ENCODE measurements at regions not wholly inside any gene's neighbourhood (a gene's known extent, or its start where the extent isn't known, plus 50 kb on each side); places are given as distances from the start of the nearest gene placed in this dataset.

GRCh38 chr13:89066868-89067466 lies 1395.8 kb downstream of the SLITRK5 start:
- Histone ChIP-seq H3K9ac (ENCODE audit: low read depth, low read length) (no peak overlapping the region), H4K8ac (ENCODE audit: low read depth in 2 of 2, low read length in 2 of 2) (no peak overlapping the region), H3K9me3 (ENCODE audit: control insufficient read depth, insufficient read depth, low read length) (peaks cover 3% of the 10 kb centered on the region; the same call in 1 of the 2 replicates), H3K79me1 (ENCODE audit: low read depth in 1 of 2, low read length in 2 of 2) (no peaks in the 10 kb centered on the region), H3K4me1 (ENCODE audit: control insufficient read depth, insufficient read depth, low read length) (no peaks in the 10 kb centered on the region), H4K20me1 (ENCODE audit: insufficient read depth, low read length) (no peaks in the 10 kb centered on the region), H3K4me2 (ENCODE audit: low read depth, low read length) (no peak overlapping the region), H3K36me3 (ENCODE audit: control insufficient read depth, insufficient read depth, low read length) (no peaks in the 10 kb centered on the region), H2BK20ac (ENCODE audit: low read depth, low read length) (no peak overlapping the region), H3K56ac (ENCODE audit: extremely low read depth, insufficient read depth, low read length) (no peak overlapping the region), H3K14ac (replicated peaks; ENCODE audit: low read depth, low read length) (no peak overlapping the region), H3K27ac (ENCODE audit: insufficient read depth, low read length) (no peak overlapping the region), H2BK5ac (ENCODE audit: low read depth, low read length, poor library complexity, severe bottlenecking) (no peak overlapping the region), H3K18ac (ENCODE audit: low read depth, low read length) (no peak overlapping the region), H2AFZ (replicated peaks; ENCODE audit: low read length, poor library complexity) (no peak overlapping the region), H3K27me3 (ENCODE audit: control insufficient read depth, insufficient read depth, low read length) (no peaks in the 10 kb centered on the region), H3K4me3 (ENCODE audit: insufficient read depth, low read depth, low read length) (no peak overlapping the region), H2AK5ac (ENCODE audit: low read depth, low read length) (no peak overlapping the region), H4K91ac (ENCODE audit: insufficient read depth, low read depth, low read length) (no peak overlapping the region), H3K23ac (ENCODE audit: low read depth, low read length) (no peak overlapping the region), H2BK15ac (ENCODE audit: low read depth, low read length) (no peak overlapping the region), H3K9me1 (ENCODE audit: insufficient read depth, low read length) (no peaks in the 10 kb centered on the region), H2AK9ac (replicated peaks; ENCODE audit: low read depth, low read length, poor library complexity) (no peak overlapping the region), H2BK120ac (ENCODE audit: low read depth, low read length) (no peak overlapping the region), H3K4ac (ENCODE audit: low read depth, low read length) (no peak overlapping the region), H4K5ac (ENCODE audit: low read depth, low read length) (no peak overlapping the region)
- CTCF ChIA-PET: no interaction called here
- POLR2A ChIA-PET (ENCODE audit: unreplicated experiment): no interaction called here
- dilution Hi-C loops (cut with HindIII; ENCODE audit: low sequenced_read_pairs, unreplicated experiment) (no loop called here), intact Hi-C loops (cut with micrococcal nuclease) (no loop called here), in situ Hi-C loops (cut with MboI; ENCODE audit: low sequenced_read_pairs) (no loop called here)
- ATAC-seq (ENCODE audit: low read depth) (no peak), DNase-seq (peak; percentile 0)
- no TSS peak for BruUV-seq (replicated peaks)
- TF ChIP-seq MAFK (IDR thresholded peaks at IDR 0.05; ENCODE audit: low read depth, low read length) (no peak), FOS (IDR thresholded peaks at IDR 0.05; ENCODE audit: low read depth, low read length) (no peak), RFX5 (IDR thresholded peaks at IDR 0.05; ENCODE audit: low read depth, low read length) (no peak), CHD1 (IDR thresholded peaks at IDR 0.05; ENCODE audit: low read depth, low read length) (no peak), MAZ (IDR thresholded peaks at IDR 0.05; ENCODE audit: borderline replicate concordance, low read depth, low read length) (no peak), ELK1 (IDR thresholded peaks at IDR 0.05; ENCODE audit: borderline replicate concordance, low read depth, low read length) (no peak), CEBPB (IDR thresholded peaks at IDR 0.05; ENCODE audit: low read depth, low read length) (no peak), MXI1 (IDR thresholded peaks at IDR 0.05; ENCODE audit: borderline replicate concordance, low read depth, low read length) (no peak), SMC3 (IDR thresholded peaks at IDR 0.05; ENCODE audit: low read depth, low read length) (no peak), NFE2L2 (IDR thresholded peaks at IDR 0.05; ENCODE audit: low read depth, low read length) (no peak)
- no CpG with 5 or more reads among the region's 9 CpGs for WGBS, 2 experiments (ENCODE audit: extremely low coverage in 2 of 2, insufficient read length in 1 of 2)

Measured in IMR-90 (cell line).